Gastrocnemius medialis (tissue), 4 donors: ENCODE measurements at regions not wholly inside any gene's neighbourhood (a gene's known extent, or its start where the extent isn't known, plus 50 kb on each side); places are given as distances from the start of the nearest gene placed in this dataset.

ENCODE experiments used
- ATAC-seq, 2 donors: fragments of 150-250 bp; one replicate each; pipeline ENCODE4 v1.9.1; 2016
- DNase-seq, 2 donors: peaks; one replicate each; pipeline ENCODE4 v3.0.0-alpha.2; 2019
- H3K27ac ChIP-seq, 4 donors: fragments of 200-600 bp; sonication (generic); 1 replicate in 1 of 4; 2 replicates in 3 of 4; pipeline ENCODE4 v1.5.1; 2016 to 2018; ENCODE audit warnings: mild to moderate bottlenecking in 2 of 4, moderate library complexity in 1 of 4
- H3K27me3 ChIP-seq, 3 donors: fragments of 200-600 bp; sonication (generic) in 2 of 3; 1 replicate in 1 of 3; 2 replicates in 2 of 3; pipeline versions ENCODE4 v1.5.1 to v1.6.0; 2016 to 2019; ENCODE audit warnings: mild to moderate bottlenecking in 1 of 3, moderate library complexity in 1 of 3
- H3K36me3 ChIP-seq, 2 donors: fragments of 200-600 bp; sonication (generic) in 1 of 2; one replicate each; pipeline ENCODE4 v1.5.1; 2017 to 2018
- H3K4me1 ChIP-seq, 2 donors: fragments of 200-600 bp; sonication (generic) in 1 of 2; one replicate each; pipeline ENCODE4 v1.5.1; 2016 to 2017; ENCODE audit warnings: mild to moderate bottlenecking in 2 of 2
- H3K4me3 ChIP-seq, 4 donors: fragments of 200-600 bp; sonication (generic) in 3 of 4; 1 replicate in 1 of 4; 2 replicates in 3 of 4; pipeline ENCODE4 v1.5.1; 2016 to 2019; ENCODE audit warnings: mild to moderate bottlenecking in 2 of 4
- H3K9me3 ChIP-seq, 3 donors: fragments of 200-600 bp; sonication (generic) in 2 of 3; 1 replicate in 1 of 3; 2 replicates in 2 of 3; pipeline ENCODE4 v1.5.1; 2016 to 2019
- CTCF ChIP-seq, 5 experiments: fragments of 450-650 bp in 3 of 5; fragments of 200-600 bp in 2 of 5; sonication (generic) in 2 of 5; IDR thresholded peaks in 4 of 5; conservative IDR thresholded peaks in 1 of 5; 1 replicate in 4 of 5; 2 replicates in 1 of 5; pipeline ENCODE4 v1.5.1; 2016 to 2019; ENCODE audit warnings: antibody characterized with exemption in 5 of 5, mild to moderate bottlenecking in 3 of 5, moderate library complexity in 3 of 5
- POLR2A ChIP-seq, 2 donors: fragments of 450-650 bp; IDR thresholded peaks; one replicate each; pipeline ENCODE4 v1.6.1; 2017; ENCODE audit warnings: antibody characterized with exemption in 2 of 2, mild to moderate bottlenecking in 2 of 2, moderate library complexity in 2 of 2
- in situ Hi-C, 4 donors: fragments of 200-750 bp; cut with MboI; loops; one replicate each; pipeline versions ENCODE4 v1.15.0 to v1.8.0; 2017; ENCODE audit warnings: low sequenced_read_pairs in 4 of 4
- intact Hi-C: fragments of 100-400 bp; cut with DNase I; formaldehyde crosslinking; loops from one replicate; pipeline ENCODE4 v1.15.1; 2023; ENCODE audit warnings: low total_unique reads

GRCh38 chr11:103798446-103798845 is 238.0 kb upstream of the DDI1 start:
- in situ Hi-C loops (no loop called here), intact Hi-C loops (no loop called here)
- Histone ChIP-seq H3K4me1 (no peaks in the 10 kb centered on the region), H3K27ac (no peak overlapping the region), H3K4me3 (no peak overlapping the region), H3K9me3 (peaks cover 0 to 4% (median 0%) of the 10 kb centered on the region in 3 donors), H3K36me3 (no peaks in the 10 kb centered on the region), H3K27me3 (no peaks in the 10 kb centered on the region)
- DNase-seq: no peak
- ATAC-seq: no peak
- TF ChIP-seq CTCF (IDR thresholded peaks at IDR 0.05 in 4 of 5, conservative IDR thresholded peaks at IDR 0.05 in 1 of 5) (no peak), POLR2A (IDR thresholded peaks at IDR 0.05) (no peak)

- H3K36me3 ChIP-seq: no peaks in the 10 kb centered on the region
- ATAC-seq (no peak), DNase-seq (no peak)
- H3K27me3 ChIP-seq: no peaks in the 10 kb centered on the region
- intact Hi-C loops (no loop called here), in situ Hi-C loops (loop anchor here in 1 of 4 donors (25.0 kb wide), 1 partner anchor 112 kb away; no protein-coding TSS in a partner anchor)
- no peaks in the 10 kb centered on the region for H3K4me1 ChIP-seq
- peaks cover 0 to 4% (median 0%) of the 10 kb centered on the region in 3 donors for H3K9me3 ChIP-seq
- H3K27ac ChIP-seq: no peak overlapping the region
- H3K4me3 ChIP-seq: no peak overlapping the region
- TF ChIP-seq POLR2A (IDR thresholded peaks at IDR 0.05): no peak
- TF ChIP-seq CTCF (IDR thresholded peaks at IDR 0.05 in 4 of 5, conservative IDR thresholded peaks at IDR 0.05 in 1 of 5): no peak
Observed at GRCh38 chr11:103800406-103801114, 235.9 kb upstream of the DDI1 start.

GRCh38 chr11:103803062-103803461 is 233.4 kb upstream of the DDI1 start:
- H3K4me1 ChIP-seq: no peaks in the 10 kb centered on the region
- no peak for DNase-seq
- intact Hi-C loops: no loop called here
- H3K27ac ChIP-seq: no peak overlapping the region
- H3K9me3 ChIP-seq: peaks cover 0 to 4% (median 0%) of the 10 kb centered on the region in 3 donors
- TF ChIP-seq POLR2A (IDR thresholded peaks at IDR 0.05) (no peak), CTCF (IDR thresholded peaks at IDR 0.05 in 4 of 5, conservative IDR thresholded peaks at IDR 0.05 in 1 of 5) (no peak)
- no peaks in the 10 kb centered on the region for H3K36me3 ChIP-seq
- in situ Hi-C loops: loop anchor here in 1 of 4 donors (25.0 kb wide), 1 partner anchor 109 kb away; no protein-coding TSS in a partner anchor
- no peaks in the 10 kb centered on the region for H3K27me3 ChIP-seq
- no peak for ATAC-seq
- no peak overlapping the region for H3K4me3 ChIP-seq

GRCh38 chr11:103805688-103806009 is 230.8 kb upstream of the DDI1 start:
- Histone ChIP-seq H3K27me3 (no peaks in the 10 kb centered on the region), H3K9me3 (peaks cover 0 to 4% (median 0%) of the 10 kb centered on the region in 3 donors), H3K27ac (no peak overlapping the region), H3K4me3 (no peak overlapping the region), H3K4me1 (no peaks in the 10 kb centered on the region), H3K36me3 (no peaks in the 10 kb centered on the region)
- DNase-seq (no peak), ATAC-seq (no peak)
- intact Hi-C loops (no loop called here), in situ Hi-C loops (loop anchor here in 1 of 4 donors (25.0 kb wide), 1 partner anchor 107 kb away; no protein-coding TSS in a partner anchor)
- no peak for TF ChIP-seq POLR2A (IDR thresholded peaks at IDR 0.05)

- intact Hi-C loops (no loop called here), in situ Hi-C loops (loop anchor here in 1 of 4 donors (25.0 kb wide), 1 partner anchor 106 kb away; no protein-coding TSS in a partner anchor)
- Histone ChIP-seq H3K36me3 (no peaks in the 10 kb centered on the region), H3K4me1 (no peaks in the 10 kb centered on the region), H3K9me3 (peaks cover 0 to 4% (median 0%) of the 10 kb centered on the region in 3 donors), H3K27me3 (no peaks in the 10 kb centered on the region), H3K4me3 (no peak overlapping the region), H3K27ac (no peak overlapping the region)
- DNase-seq (no peak), ATAC-seq (no peak)
- TF ChIP-seq POLR2A (IDR thresholded peaks at IDR 0.05): no peak
Observed at GRCh38 chr11:103806130-103806895, 230.1 kb upstream of the DDI1 start.
